Activated naive CD8-positive, alpha-beta T cell treated with anti-CD3 and anti-CD28 coated beads, Interleukin-2, amount 10 ng/mL, durations not matched to agents 7 days and 5 days (primary cell): ENCODE measurements at regions not wholly inside any gene's neighbourhood (a gene's known extent, or its start where the extent isn't known, plus 50 kb on each side); places are given as distances from the start of the nearest gene placed in this dataset.
A peak's percentile ranks its signal among the peaks of the same experiment; 100 is the strongest.
"Not testable (repeated sequence)": the region's sequence is repeated elsewhere in the genome, so short reads cannot be mapped to it uniquely, and the experiment has no call there.

Source experiments
- ATAC-seq: fragments of 150-1000 bp; cut with Tn5 transposase; one replicate; pipeline ENCODE4 v1.10.0; 2021; ENCODE audit warnings: low read depth, moderate library complexity
- POLR2A ChIA-PET: fragments of 350-600 bp; sonication (Branson Sonifier 250); formaldehyde crosslinking; loops from one replicate; lab custom pipeline; 2021; ENCODE audit warnings: antibody characterized with exemption; lab: Charles Lee
- DNase-seq: peaks from one replicate; pipeline ENCODE4 v3.0.0; 2021
- H3K27ac Mint-ChIP-seq: one replicate; pipeline ENCODE4 v1.8.0; 2022; ENCODE audit warnings: mild to moderate bottlenecking, mixed read lengths
- H3K27me3 Mint-ChIP-seq: one replicate; pipeline ENCODE4 v1.8.0; 2022; ENCODE audit warnings: mild to moderate bottlenecking, moderate library complexity, mixed read lengths
- H3K36me3 Mint-ChIP-seq: one replicate; pipeline ENCODE4 v1.8.0; 2021; ENCODE audit warnings: mild to moderate bottlenecking, mixed read lengths
- H3K4me1 Mint-ChIP-seq: one replicate; pipeline ENCODE4 v1.8.0; 2021; ENCODE audit warnings: mixed read lengths
- H3K4me3 Mint-ChIP-seq: one replicate; pipeline ENCODE4 v1.8.0; 2022; ENCODE audit warnings: mild to moderate bottlenecking, moderate library complexity, mixed read lengths
- H3K9me3 Mint-ChIP-seq: one replicate; pipeline ENCODE4 v1.8.0; 2021; ENCODE audit warnings: mixed read lengths

GRCh38 chr1:172790245-172790644 lies 131.3 kb downstream of the FASLG start:
- ATAC-seq (no peak), DNase-seq (no peak)
- Mint-ChIP-seq H3K9me3 (peaks cover 12% of the 10 kb centered on the region), H3K27me3 (no peaks in the 10 kb centered on the region), H3K36me3 (peaks cover 14% of the 10 kb centered on the region), H3K4me3 (no peak overlapping the region), H3K27ac (no peak overlapping the region), H3K4me1 (peaks cover 4% of the 10 kb centered on the region)
- POLR2A ChIA-PET: no interaction called here

GRCh38 chr1:172793823-172794222 lies 134.9 kb downstream of the FASLG start:
- no peak for ATAC-seq
- peaks cover 12% of the 10 kb centered on the region for H3K9me3 Mint-ChIP-seq
- H3K4me1 Mint-ChIP-seq: peaks cover 4% of the 10 kb centered on the region
- DNase-seq: no peak
- peaks cover 9% of the 10 kb centered on the region for H3K36me3 Mint-ChIP-seq
- POLR2A ChIA-PET: no interaction called here
- H3K27ac Mint-ChIP-seq: no peak overlapping the region
- H3K27me3 Mint-ChIP-seq: no peaks in the 10 kb centered on the region
- no peak overlapping the region for H3K4me3 Mint-ChIP-seq

- Mint-ChIP-seq H3K4me1 (peaks cover under 1% of the 10 kb centered on the region), H3K27me3 (no peaks in the 10 kb centered on the region), H3K27ac (no peak overlapping the region), H3K9me3 (peaks cover 10% of the 10 kb centered on the region), H3K36me3 (peaks cover 7% of the 10 kb centered on the region), H3K4me3 (no peak overlapping the region)
- DNase-seq: no peak
- POLR2A ChIA-PET: no interaction called here
- no peak for ATAC-seq
Observed at GRCh38 chr1:172795741-172796140, 136.8 kb downstream of the FASLG start.

GRCh38 chr1:172799804-172800203 lies 140.9 kb downstream of the FASLG start:
- DNase-seq, H3K4me1 Mint-ChIP-seq, H3K27me3 Mint-ChIP-seq, H3K27ac Mint-ChIP-seq, H3K36me3 Mint-ChIP-seq, ATAC-seq, H3K4me3 Mint-ChIP-seq, POLR2A ChIA-PET: not testable (repeated sequence)
- peaks cover 14% of the 10 kb centered on the region for H3K9me3 Mint-ChIP-seq

- no peak overlapping the region for H3K27ac Mint-ChIP-seq
Observed at GRCh38 chr1:172801771-172802322, 142.9 kb downstream of the FASLG start.

GRCh38 chr1:172809750-172810149 lies 150.8 kb downstream of the FASLG start:
- Mint-ChIP-seq H3K9me3 (peaks cover 20% of the 10 kb centered on the region), H3K4me1 (peaks cover 14% of the 10 kb centered on the region), H3K27me3 (no peaks in the 10 kb centered on the region), H3K36me3 (peaks cover 25% of the 10 kb centered on the region), H3K4me3 (no peak overlapping the region), H3K27ac (no peak overlapping the region)
- POLR2A ChIA-PET: no interaction called here
- ATAC-seq (no peak), DNase-seq (no peak)

More at GRCh38 chr1:172801771-172802322, 142.9 kb downstream of the FASLG start:
- no peak for DNase-seq
- Mint-ChIP-seq H3K27me3 (no peaks in the 10 kb centered on the region), H3K36me3 (peaks cover 7% of the 10 kb centered on the region), H3K4me1 (peaks cover 2% of the 10 kb centered on the region), H3K4me3 (no peak overlapping the region), H3K9me3 (peaks cover 10% of the 10 kb centered on the region)
- POLR2A ChIA-PET: no interaction called here
- ATAC-seq: no peak

GRCh38 chr1:172810480-172811175 lies 151.7 kb downstream of the FASLG start:
- ATAC-seq: no peak
- peaks cover 34% of the 10 kb centered on the region for H3K36me3 Mint-ChIP-seq
- H3K4me1 Mint-ChIP-seq: peaks cover 14% of the 10 kb centered on the region
- DNase-seq: no peak
- POLR2A ChIA-PET: no interaction called here
- H3K9me3 Mint-ChIP-seq: peaks cover 28% of the 10 kb centered on the region
- H3K4me3 Mint-ChIP-seq: no peak overlapping the region
- H3K27ac Mint-ChIP-seq: no peak overlapping the region
- H3K27me3 Mint-ChIP-seq: no peaks in the 10 kb centered on the region

GRCh38 chr1:172811694-172812093 lies 152.8 kb downstream of the FASLG start:
- Mint-ChIP-seq H3K9me3 (peaks cover 33% of the 10 kb centered on the region), H3K36me3 (peaks cover 40% of the 10 kb centered on the region), H3K27ac (peak overlapping the region; percentile 23), H3K27me3 (no peaks in the 10 kb centered on the region), H3K4me3 (peak overlapping the region; percentile 28), H3K4me1 (peaks cover 17% of the 10 kb centered on the region)
- POLR2A ChIA-PET: no interaction called here
- DNase-seq (no peak), ATAC-seq (no peak)

GRCh38 chr1:172812118-172812517 lies 153.2 kb downstream of the FASLG start:
- H3K4me3 Mint-ChIP-seq: peak overlapping the region; percentile 28
- POLR2A ChIA-PET: no interaction called here
- peaks cover 36% of the 10 kb centered on the region for H3K9me3 Mint-ChIP-seq

GRCh38 chr1:172813330-172813729 lies 154.4 kb downstream of the FASLG start:
- no peak overlapping the region for H3K4me3 Mint-ChIP-seq
- H3K9me3 Mint-ChIP-seq: peaks cover 31% of the 10 kb centered on the region
- ATAC-seq (no peak), DNase-seq (no peak)
- H3K36me3 Mint-ChIP-seq: peaks cover 42% of the 10 kb centered on the region
- H3K27me3 Mint-ChIP-seq: no peaks in the 10 kb centered on the region
- POLR2A ChIA-PET: no interaction called here
- H3K27ac Mint-ChIP-seq: no peak overlapping the region
- peaks cover 26% of the 10 kb centered on the region for H3K4me1 Mint-ChIP-seq

More at GRCh38 chr1:172812118-172812517, 153.2 kb downstream of the FASLG start:
- Mint-ChIP-seq H3K36me3 (peaks cover 43% of the 10 kb centered on the region), H3K27ac (peak overlapping the region; percentile 23), H3K27me3 (no peaks in the 10 kb centered on the region), H3K4me1 (peaks cover 20% of the 10 kb centered on the region)
- no peak for DNase-seq
- ATAC-seq: peak; percentile 76

- Mint-ChIP-seq H3K4me3 (no peak overlapping the region), H3K27ac (no peak overlapping the region), H3K4me1 (peaks cover 36% of the 10 kb centered on the region), H3K36me3 (peaks cover 42% of the 10 kb centered on the region), H3K27me3 (no peaks in the 10 kb centered on the region), H3K9me3 (peaks cover 27% of the 10 kb centered on the region)
- POLR2A ChIA-PET: no interaction called here
- ATAC-seq (no peak), DNase-seq (no peak)
Observed at GRCh38 chr1:172814428-172814827, 155.5 kb downstream of the FASLG start.

GRCh38 chr1:172815740-172816139 lies 156.8 kb downstream of the FASLG start:
- H3K27ac Mint-ChIP-seq: no peak overlapping the region
- DNase-seq (no peak), ATAC-seq (no peak)
- H3K9me3 Mint-ChIP-seq: peaks cover 27% of the 10 kb centered on the region
- POLR2A ChIA-PET: no interaction called here
- no peaks in the 10 kb centered on the region for H3K27me3 Mint-ChIP-seq
- H3K4me3 Mint-ChIP-seq: no peak overlapping the region
- peaks cover 46% of the 10 kb centered on the region for H3K4me1 Mint-ChIP-seq
- peaks cover 44% of the 10 kb centered on the region for H3K36me3 Mint-ChIP-seq

- Mint-ChIP-seq H3K4me3 (peak overlapping the region; percentile 66), H3K27ac (peak overlapping the region; percentile 94), H3K4me1 (peaks cover 38% of the 10 kb centered on the region), H3K27me3 (no peaks in the 10 kb centered on the region), H3K36me3 (peaks cover 25% of the 10 kb centered on the region), H3K9me3 (peaks cover 18% of the 10 kb centered on the region)
- ATAC-seq (peak; percentile 80), DNase-seq (no peak)
- POLR2A ChIA-PET: interaction anchor here (0.7 to 1.5 kb wide), 7 partner anchors 9 to 609 kb away, joined by 3 to 5 read pairs (median 3); partner anchors contain the start of gene TNFSF4
Observed at GRCh38 chr1:172818841-172819527, 160.1 kb downstream of the FASLG start.
